NCI-H1694 (cell line): ENCODE measurements at regions not wholly inside any gene's neighbourhood (a gene's known extent, or its start where the extent isn't known, plus 50 kb on each side); places are given as distances from the start of the nearest gene placed in this dataset.

Experiments used
- DNase-seq: peaks from one replicate; lab custom pipeline; 2025; lab: John Stamatoyannopoulos, UW

- DNase-seq, result no peak
Measured at GRCh38 chr4:159500861-159501260, 398.0 kb downstream of the RAPGEF2 start.

- no peak for DNase-seq
Measured at GRCh38 chr4:159503236-159504008, 400.5 kb downstream of the RAPGEF2 start.

- DNase-seq, result no peak
Measured at GRCh38 chr4:159504684-159505083, 401.8 kb downstream of the RAPGEF2 start.

GRCh38 chr4:159505266-159505975 is 402.5 kb downstream of the RAPGEF2 start:
- DNase-seq, result no peak

GRCh38 chr4:159506801-159507517 is 404.1 kb downstream of the RAPGEF2 start:
- no peak for DNase-seq

- DNase-seq, result no peak
Measured at GRCh38 chr4:159508917-159509500, 406.1 kb downstream of the RAPGEF2 start.

- no peak for DNase-seq
Measured at GRCh38 chr4:159512348-159512747, 409.5 kb downstream of the RAPGEF2 start.

- DNase-seq, result no peak
Measured at GRCh38 chr4:159515314-159516025, 412.6 kb downstream of the RAPGEF2 start.

- DNase-seq, result no peak
Measured at GRCh38 chr4:159516556-159517140, 413.8 kb downstream of the RAPGEF2 start.

- no peak for DNase-seq
Measured at GRCh38 chr4:159520074-159520473, 417.2 kb downstream of the RAPGEF2 start.

GRCh38 chr4:159526172-159526571 is 423.3 kb downstream of the RAPGEF2 start:
- DNase-seq, result no peak

- no peak for DNase-seq
Measured at GRCh38 chr4:159534655-159535054, 431.8 kb downstream of the RAPGEF2 start.

- DNase-seq, result no peak
Measured at GRCh38 chr4:159538556-159538955, 435.7 kb downstream of the RAPGEF2 start.

GRCh38 chr4:159540038-159540437 is 437.2 kb downstream of the RAPGEF2 start:
- no peak for DNase-seq

GRCh38 chr4:159540501-159540900 is 437.6 kb downstream of the RAPGEF2 start:
- no peak for DNase-seq

GRCh38 chr4:159541143-159541542 is 438.3 kb downstream of the RAPGEF2 start:
- no peak for DNase-seq

GRCh38 chr4:159542296-159542695 is 439.4 kb downstream of the RAPGEF2 start:
- DNase-seq, result no peak

GRCh38 chr4:159543831-159544230 is 441.0 kb downstream of the RAPGEF2 start:
- no peak for DNase-seq

- no peak for DNase-seq
Measured at GRCh38 chr4:159545556-159545955, 442.7 kb downstream of the RAPGEF2 start.

GRCh38 chr4:159547645-159548308 is 444.9 kb downstream of the RAPGEF2 start:
- no peak for DNase-seq

GRCh38 chr4:159549098-159549518 is 446.2 kb downstream of the RAPGEF2 start:
- no peak for DNase-seq
